GM12892 (cell line): ENCODE measurements at regions not wholly inside any gene's neighbourhood (a gene's known extent, or its start where the extent isn't known, plus 50 kb on each side); places are given as distances from the start of the nearest gene placed in this dataset.

ENCODE experiments used
- POLR2A ChIP-seq: IDR thresholded peaks from 2 replicates; pipeline ENCODE4 v1.6.1; 2011; ENCODE audit warnings: low read depth, low read length, control low read depth
- POLR2AphosphoS5 ChIP-seq: IDR thresholded peaks from 2 replicates; pipeline ENCODE4 v1.6.1; 2011; ENCODE audit warnings: low read depth, low read length, control low read depth

GRCh38 chr2:2729246-2729645 is 398.2 kb upstream of the MYT1L start:
- no peak for TF ChIP-seq POLR2A
- no peak for TF ChIP-seq POLR2AphosphoS5
